Prostate gland (tissue), 2 donors: ENCODE measurements at regions not wholly inside any gene's neighbourhood (a gene's known extent, or its start where the extent isn't known, plus 50 kb on each side); places are given as distances from the start of the nearest gene placed in this dataset.
A peak's percentile ranks its signal among the peaks of the same experiment; 100 is the strongest.

Experiments used
- POLR2A ChIP-seq: fragments of 450-650 bp; IDR thresholded peaks from one replicate; pipeline ENCODE4 v1.6.1; 2016; ENCODE audit warnings: antibody characterized with exemption, mild to moderate bottlenecking
- POLR2AphosphoS5 ChIP-seq: sonication (generic); formaldehyde crosslinking; IDR thresholded peaks from one replicate; pipeline ENCODE4 v1.6.1; 2017; ENCODE audit warnings: antibody characterized with exemption
- TF ChIP-seq, protein P1 (sequence below), 4 experiments: fragments of 200-600 bp in 2 of 4; fragments of 450-650 bp in 2 of 4; sonication (generic) in 2 of 4; IDR thresholded peaks; 1 replicate in 3 of 4; 2 replicates in 1 of 4; pipeline ENCODE4 v1.5.1; 2016 to 2019; ENCODE audit warnings: antibody characterized with exemption in 4 of 4, mild to moderate bottlenecking in 2 of 4, moderate library complexity in 2 of 4

DNA sequence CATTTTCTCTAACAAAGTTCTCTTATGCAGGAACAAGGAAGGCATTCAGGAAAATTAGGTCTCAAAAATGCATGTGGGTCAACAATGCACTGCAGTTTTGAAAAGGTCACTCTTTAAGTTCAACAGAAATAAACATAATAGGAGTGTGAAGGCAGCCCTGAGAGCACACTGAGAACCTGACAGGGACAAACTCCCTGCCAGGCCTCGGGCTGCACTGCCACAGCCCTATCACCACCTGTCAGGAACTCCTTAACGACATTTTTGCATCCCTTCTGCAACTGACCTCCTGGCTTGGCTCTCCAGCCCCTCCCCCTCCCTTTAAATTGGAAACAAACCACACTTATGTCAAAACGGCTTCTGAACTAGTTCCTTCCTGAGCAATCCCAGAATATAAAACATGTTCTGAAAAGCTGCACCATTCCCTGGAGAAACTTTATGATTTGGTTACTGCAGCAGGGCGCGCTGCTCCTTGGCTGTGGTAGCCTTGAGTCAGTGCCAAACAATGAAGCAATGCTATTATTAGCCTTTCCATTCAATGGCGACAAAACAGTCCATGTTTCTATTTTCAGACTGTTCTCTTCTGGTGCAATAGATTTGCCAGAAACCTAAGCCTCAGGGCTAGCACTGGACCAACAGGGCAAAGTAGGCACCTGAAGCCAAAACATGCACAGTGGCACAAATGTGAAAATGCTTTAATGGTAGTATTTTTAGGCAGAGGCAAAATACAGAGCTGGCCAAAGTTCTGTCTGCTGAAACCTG lies 160.1 kb upstream of the ZNF608 start:
- TF ChIP-seq, protein P1, sequence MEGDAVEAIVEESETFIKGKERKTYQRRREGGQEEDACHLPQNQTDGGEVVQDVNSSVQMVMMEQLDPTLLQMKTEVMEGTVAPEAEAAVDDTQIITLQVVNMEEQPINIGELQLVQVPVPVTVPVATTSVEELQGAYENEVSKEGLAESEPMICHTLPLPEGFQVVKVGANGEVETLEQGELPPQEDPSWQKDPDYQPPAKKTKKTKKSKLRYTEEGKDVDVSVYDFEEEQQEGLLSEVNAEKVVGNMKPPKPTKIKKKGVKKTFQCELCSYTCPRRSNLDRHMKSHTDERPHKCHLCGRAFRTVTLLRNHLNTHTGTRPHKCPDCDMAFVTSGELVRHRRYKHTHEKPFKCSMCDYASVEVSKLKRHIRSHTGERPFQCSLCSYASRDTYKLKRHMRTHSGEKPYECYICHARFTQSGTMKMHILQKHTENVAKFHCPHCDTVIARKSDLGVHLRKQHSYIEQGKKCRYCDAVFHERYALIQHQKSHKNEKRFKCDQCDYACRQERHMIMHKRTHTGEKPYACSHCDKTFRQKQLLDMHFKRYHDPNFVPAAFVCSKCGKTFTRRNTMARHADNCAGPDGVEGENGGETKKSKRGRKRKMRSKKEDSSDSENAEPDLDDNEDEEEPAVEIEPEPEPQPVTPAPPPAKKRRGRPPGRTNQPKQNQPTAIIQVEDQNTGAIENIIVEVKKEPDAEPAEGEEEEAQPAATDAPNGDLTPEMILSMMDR (IDR thresholded peaks at IDR 0.05): no peak
- no peak for TF ChIP-seq POLR2A
- TF ChIP-seq POLR2AphosphoS5: peak; percentile 80
